ENCODE measurements at regions not wholly inside any gene's neighbourhood (a gene's known extent, or its start where the extent isn't known, plus 50 kb on each side); places are given as distances from the start of the nearest gene placed in this dataset.

GRCh38 chr18:75158465-75159237 is 50.3 kb downstream of the PTGR3 start:
- ATAC-seq (ENCODE audit: low FRiP score): no peak
- TF ChIP-seq CTCF (IDR thresholded peaks at IDR 0.05): no peak
- no peak for DNase-seq (ENCODE audit: low spot score)

- TF ChIP-seq CTCF (IDR thresholded peaks at IDR 0.05): no peak
- DNase-seq (ENCODE audit: low spot score) (no peak), ATAC-seq (ENCODE audit: low FRiP score) (no peak)
These were observed 51.1 kb downstream of the PTGR3 start for GRCh38 chr18:75157851-75158250.

- DNase-seq (ENCODE audit: low spot score) (no peak), ATAC-seq (ENCODE audit: low FRiP score) (no peak)
- no peak for TF ChIP-seq CTCF (IDR thresholded peaks at IDR 0.05)
These were observed 51.6 kb downstream of the PTGR3 start for GRCh38 chr18:75157381-75157780.

- no peak for ATAC-seq (ENCODE audit: low FRiP score)
- no peak for TF ChIP-seq CTCF (IDR thresholded peaks at IDR 0.05)
- DNase-seq (ENCODE audit: low spot score): no peak
These were observed 52.1 kb downstream of the PTGR3 start for GRCh38 chr18:75156831-75157230.

- TF ChIP-seq CTCF (IDR thresholded peaks at IDR 0.05): no peak
- ATAC-seq (ENCODE audit: low FRiP score): no peak
- no peak for DNase-seq (ENCODE audit: low spot score)
These were observed 52.7 kb downstream of the PTGR3 start for GRCh38 chr18:75156139-75156750.

- TF ChIP-seq CTCF (IDR thresholded peaks at IDR 0.05): no peak
- DNase-seq (ENCODE audit: low spot score): no peak
- no peak for ATAC-seq (ENCODE audit: low FRiP score)
These were observed 53.9 kb downstream of the PTGR3 start for GRCh38 chr18:75154997-75155396.

GRCh38 chr18:75154259-75154658 is 54.7 kb downstream of the PTGR3 start:
- no peak for ATAC-seq (ENCODE audit: low FRiP score)
- no peak for DNase-seq (ENCODE audit: low spot score)
- TF ChIP-seq CTCF (IDR thresholded peaks at IDR 0.05): no peak
